ENCODE measurements at regions not wholly inside any gene's neighbourhood (a gene's known extent, or its start where the extent isn't known, plus 50 kb on each side); places are given as distances from the start of the nearest gene placed in this dataset.

GRCh38 chr15:35197306-35197705, 112.2 kb upstream of the NANOGP8 start:
- BruUV-seq (replicated peaks): no TSS peak
- Histone ChIP-seq H3K27ac (ENCODE audit: low read length) (no peak overlapping the region), H3K4me2 (ENCODE audit: low read length) (no peak overlapping the region), H3K4me1 (ENCODE audit: insufficient read depth, low read length) (no peaks in the 10 kb centered on the region), H3K79me2 (ENCODE audit: low read length) (no peaks in the 10 kb centered on the region), H3F3A (ENCODE audit: low read length, unreplicated experiment) (no peaks in the 10 kb centered on the region), H4K20me1 (ENCODE audit: low read length) (no peaks in the 10 kb centered on the region), H3K36me3 (ENCODE audit: low read depth, low read length) (no peaks in the 10 kb centered on the region), H3K9me3 (ENCODE audit: low read length) (no peaks in the 10 kb centered on the region), H2AFZ (ENCODE audit: low read length) (no peak overlapping the region), H3K4me3 (ENCODE audit: low read length) (no peak overlapping the region), H3K27me3 (ENCODE audit: low read length) (no peaks in the 10 kb centered on the region), H3K9ac (ENCODE audit: low read length) (no peak overlapping the region), H3K9me2 (replicated peaks; ENCODE audit: low read length) (no peaks in the 10 kb centered on the region)
- ATAC-seq (no peak), DNase-seq (no peak)
- TF ChIP-seq CTCF (conservative IDR thresholded peaks at IDR 0.05; ENCODE audit: low read depth, low read length): no peak
- TF ChIP-seq EZH2 (IDR thresholded peaks at IDR 0.05; ENCODE audit: low read length, unreplicated experiment): no peak
- no peak for TF ChIP-seq EZH2phosphoT487 (IDR thresholded peaks at IDR 0.05; ENCODE audit: borderline replicate concordance, low read length)
- ChIA-PET POLR2A (ENCODE audit: unreplicated experiment) (no interaction called here), CTCF (no interaction called here)
- intact Hi-C loops (cut with micrococcal nuclease): no loop called here

- no peak for DNase-seq
- no peak overlapping the region for H3K9ac ChIP-seq (ENCODE audit: low read length)
- H3K27ac ChIP-seq (ENCODE audit: low read length): no peak overlapping the region
- no peak overlapping the region for H2AFZ ChIP-seq (ENCODE audit: low read length)
- H3K27me3 ChIP-seq (ENCODE audit: low read length): no peaks in the 10 kb centered on the region
- 0 out of 2 replicates have a peak, but pooled peaks cover 3% of the 10 kb centered on the region for H3K9me3 ChIP-seq (ENCODE audit: low read length)
- H3K4me2 ChIP-seq (ENCODE audit: low read length): no peak overlapping the region
- H3K4me1 ChIP-seq (ENCODE audit: insufficient read depth, low read length): no peaks in the 10 kb centered on the region
- POLR2A ChIA-PET (ENCODE audit: unreplicated experiment): no interaction called here
- CTCF ChIA-PET: no interaction called here
- intact Hi-C loops (cut with micrococcal nuclease): no loop called here
- H3K4me3 ChIP-seq (ENCODE audit: low read length): no peak overlapping the region
- no peaks in the 10 kb centered on the region for H3K79me2 ChIP-seq (ENCODE audit: low read length)
- H3F3A ChIP-seq (ENCODE audit: low read length, unreplicated experiment): no peaks in the 10 kb centered on the region
- no peak for ATAC-seq
- no peaks in the 10 kb centered on the region for H4K20me1 ChIP-seq (ENCODE audit: low read length)
- no peaks in the 10 kb centered on the region for H3K36me3 ChIP-seq (ENCODE audit: low read depth, low read length)
- no peaks in the 10 kb centered on the region for H3K9me2 ChIP-seq (replicated peaks; ENCODE audit: low read length)
- TF ChIP-seq CTCF (conservative IDR thresholded peaks at IDR 0.05; ENCODE audit: low read depth, low read length) (no peak), EZH2 (IDR thresholded peaks at IDR 0.05; ENCODE audit: low read length, unreplicated experiment) (no peak), EZH2phosphoT487 (IDR thresholded peaks at IDR 0.05; ENCODE audit: borderline replicate concordance, low read length) (no peak)
- no TSS peak for BruUV-seq (replicated peaks)
These were observed 111.2 kb upstream of the NANOGP8 start for GRCh38 chr15:35196273-35196672.

GRCh38 chr15:35195649-35196048, 110.6 kb upstream of the NANOGP8 start:
- BruUV-seq (replicated peaks): no TSS peak
- H3K9ac ChIP-seq (ENCODE audit: low read length): no peak overlapping the region
- H2AFZ ChIP-seq (ENCODE audit: low read length): no peak overlapping the region
- no peak overlapping the region for H3K4me3 ChIP-seq (ENCODE audit: low read length)
- TF ChIP-seq EZH2phosphoT487 (IDR thresholded peaks at IDR 0.05; ENCODE audit: borderline replicate concordance, low read length) (no peak), CTCF (conservative IDR thresholded peaks at IDR 0.05; ENCODE audit: low read depth, low read length) (0 out of 2 replicates have a peak, but pooled peaks have one; percentile 10), EZH2 (IDR thresholded peaks at IDR 0.05; ENCODE audit: low read length, unreplicated experiment) (no peak)
- no peaks in the 10 kb centered on the region for H3K4me1 ChIP-seq (ENCODE audit: insufficient read depth, low read length)
- H3K27ac ChIP-seq (ENCODE audit: low read length): no peak overlapping the region
- no peak overlapping the region for H3K4me2 ChIP-seq (ENCODE audit: low read length)
- POLR2A ChIA-PET (ENCODE audit: unreplicated experiment): no interaction called here
- intact Hi-C loops (cut with micrococcal nuclease): no loop called here
- H3K79me2 ChIP-seq (ENCODE audit: low read length): no peaks in the 10 kb centered on the region
- H3K9me3 ChIP-seq (ENCODE audit: low read length): 0 out of 2 replicates have a peak, but pooled peaks cover 9% of the 10 kb centered on the region
- no peak for ATAC-seq
- H3K36me3 ChIP-seq (ENCODE audit: low read depth, low read length): no peaks in the 10 kb centered on the region
- DNase-seq: no peak
- H3F3A ChIP-seq (ENCODE audit: low read length, unreplicated experiment): no peaks in the 10 kb centered on the region
- H3K27me3 ChIP-seq (ENCODE audit: low read length): no peaks in the 10 kb centered on the region
- no peaks in the 10 kb centered on the region for H3K9me2 ChIP-seq (replicated peaks; ENCODE audit: low read length)
- H4K20me1 ChIP-seq (ENCODE audit: low read length): no peaks in the 10 kb centered on the region
- CTCF ChIA-PET: no interaction called here

All from PC-3 (cell line).